ENCODE measurements at regions not wholly inside any gene's neighbourhood (a gene's known extent, or its start where the extent isn't known, plus 50 kb on each side); places are given as distances from the start of the nearest gene placed in this dataset.

DNA sequence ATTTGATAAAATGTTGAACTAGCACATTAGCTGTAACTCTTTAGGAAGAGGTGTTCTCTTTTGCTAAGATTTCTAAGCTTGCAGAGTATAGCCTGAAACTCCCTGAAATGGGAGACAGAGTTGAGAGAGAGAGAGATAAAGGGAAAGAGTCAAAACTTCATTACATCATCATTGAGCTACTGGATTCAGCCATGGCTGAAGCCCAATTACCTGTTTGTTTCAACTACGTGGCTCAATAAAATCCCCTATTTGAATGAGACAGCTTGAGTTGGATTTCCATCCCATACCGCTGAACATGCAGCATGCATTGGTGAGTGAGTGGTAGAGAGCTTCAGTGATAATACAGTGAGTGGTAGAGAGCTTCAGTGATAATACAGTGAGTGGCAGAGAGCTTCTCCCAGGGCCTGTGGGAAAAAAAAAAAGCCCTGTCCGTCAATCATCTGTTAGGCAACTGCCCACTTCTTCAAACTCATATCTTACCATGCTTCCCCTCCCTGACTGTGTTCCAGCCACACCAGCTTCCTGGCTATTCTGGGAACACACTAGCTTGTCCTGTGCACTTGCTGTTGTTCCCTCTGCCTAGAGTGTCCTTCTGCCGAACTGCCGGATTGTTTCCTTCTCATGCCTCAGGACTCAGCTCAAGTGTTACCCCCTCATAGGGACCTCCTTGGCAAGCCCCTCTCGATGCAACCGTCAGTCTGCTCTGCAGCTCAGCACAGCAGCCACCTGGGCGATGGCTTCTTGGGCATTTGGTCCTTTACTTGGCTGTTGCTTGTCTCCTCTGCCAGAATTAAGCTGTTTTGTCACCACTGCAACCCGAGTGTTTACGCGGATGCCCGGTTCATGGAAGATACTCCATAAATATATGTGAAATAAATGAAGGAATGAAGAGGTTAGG lies 91.3 kb upstream of the EYA2 start:
- DNase-seq = no peak
- Mint-ChIP-seq H3K4me3 (no peak overlapping the region), H3K4me1 (no peaks in the 10 kb centered on the region), H3K9me3 (no peaks in the 10 kb centered on the region), H3K27ac (no peak overlapping the region), H3K27me3 (peaks cover 23% of the 10 kb centered on the region), H3K36me3 (ENCODE audit: low read depth) (no peaks in the 10 kb centered on the region)
- CTCF ChIA-PET = interaction anchor here (0.5 kb wide), 1 partner anchor 95 kb away, joined by 3 read pairs; no protein-coding TSS in a partner anchor
- POLR2A ChIA-PET = no interaction called here

DNA sequence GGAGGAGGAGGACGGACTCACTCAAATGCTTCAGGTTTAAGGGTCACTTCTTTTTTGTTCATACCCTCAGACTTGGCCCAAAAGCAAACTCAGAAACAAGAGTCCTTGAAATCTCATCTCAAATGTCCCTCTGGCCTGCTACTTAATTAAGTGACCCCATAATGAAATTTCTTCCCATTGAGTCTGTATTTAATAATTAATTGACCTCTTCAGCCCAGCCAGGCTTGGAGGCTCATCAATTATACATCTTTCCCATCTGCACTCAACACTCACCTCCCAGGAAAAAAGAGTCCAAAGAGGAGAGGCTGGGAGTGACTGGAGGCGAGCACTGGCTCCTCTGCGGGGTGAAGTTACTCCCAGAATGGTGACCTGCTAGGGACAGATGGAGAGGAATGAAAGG lies 90.5 kb upstream of the EYA2 start:
- Mint-ChIP-seq H3K4me1 (no peaks in the 10 kb centered on the region), H3K27ac (no peak overlapping the region), H3K27me3 (peaks cover 24% of the 10 kb centered on the region), H3K9me3 (no peaks in the 10 kb centered on the region), H3K4me3 (no peak overlapping the region), H3K36me3 (ENCODE audit: low read depth) (no peaks in the 10 kb centered on the region)
- DNase-seq = no peak
- CTCF ChIA-PET = no interaction called here
- POLR2A ChIA-PET = no interaction called here

DNA sequence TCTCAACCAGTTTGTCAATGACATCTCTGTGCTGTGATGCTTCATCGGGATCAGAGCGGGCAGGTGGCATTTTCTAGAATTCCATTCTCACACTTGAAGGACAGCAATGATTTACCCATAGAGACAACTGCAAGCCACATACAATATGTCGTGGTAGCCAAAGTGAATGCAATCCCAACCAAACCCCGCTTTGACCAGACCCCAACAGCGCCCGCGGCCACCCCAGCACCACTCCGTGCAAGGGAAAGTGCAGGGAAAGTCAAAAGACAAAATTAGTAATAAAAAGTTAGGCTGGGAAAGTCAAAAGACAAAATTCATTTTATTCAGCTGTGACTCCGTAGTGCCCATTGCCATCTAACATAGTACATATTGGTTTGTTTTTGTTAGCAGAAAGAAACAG lies 88.8 kb upstream of the EYA2 start:
- Mint-ChIP-seq H3K4me1 (no peaks in the 10 kb centered on the region), H3K4me3 (no peak overlapping the region), H3K9me3 (no peaks in the 10 kb centered on the region), H3K27ac (no peak overlapping the region), H3K36me3 (ENCODE audit: low read depth) (no peaks in the 10 kb centered on the region), H3K27me3 (peaks cover 41% of the 10 kb centered on the region)
- POLR2A ChIA-PET = no interaction called here
- CTCF ChIA-PET = no interaction called here
- no peak for DNase-seq

DNA sequence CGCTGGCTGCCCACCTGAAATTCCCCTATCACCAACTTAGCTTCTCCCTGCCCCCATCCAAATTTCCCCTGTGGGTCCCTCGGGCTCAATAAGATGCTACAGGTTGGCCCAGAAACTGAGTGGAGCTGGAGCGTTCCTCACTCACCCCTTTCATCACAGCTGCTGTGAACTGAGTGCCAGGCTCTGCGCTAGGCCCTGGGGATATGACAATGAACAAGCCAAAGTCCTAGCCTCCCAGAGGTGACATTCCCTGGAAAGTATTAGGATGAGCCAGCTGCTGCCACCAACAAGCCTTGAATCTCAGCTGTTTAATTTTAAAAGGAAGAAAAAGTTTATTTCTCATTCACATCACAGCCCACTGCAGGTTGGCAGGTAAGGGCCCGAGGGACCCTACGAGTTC lies 86.6 kb upstream of the EYA2 start:
- Mint-ChIP-seq H3K27me3 (peaks cover 48% of the 10 kb centered on the region), H3K9me3 (no peaks in the 10 kb centered on the region), H3K4me1 (no peaks in the 10 kb centered on the region), H3K4me3 (no peak overlapping the region), H3K36me3 (ENCODE audit: low read depth) (no peaks in the 10 kb centered on the region), H3K27ac (no peak overlapping the region)
- DNase-seq = no peak
- CTCF ChIA-PET = no interaction called here
- POLR2A ChIA-PET = no interaction called here

DNA sequence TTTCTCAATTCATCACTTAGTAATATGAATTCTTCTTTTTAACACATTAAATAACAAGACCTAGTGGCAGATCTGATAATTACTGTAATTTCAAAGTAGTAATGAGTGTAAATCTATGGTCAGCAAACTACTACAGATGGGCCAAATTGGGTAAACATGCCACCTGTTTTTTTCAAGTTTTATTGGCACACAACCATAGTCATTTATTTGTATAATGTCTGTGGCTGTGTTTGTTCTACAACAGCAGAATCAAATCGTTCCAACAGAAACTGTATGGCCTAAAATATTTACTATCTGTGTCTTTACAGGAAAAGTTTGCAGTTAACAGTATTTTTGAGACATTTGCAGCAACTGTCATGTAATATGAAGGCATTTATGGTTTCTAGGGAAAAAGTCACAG lies 86.1 kb upstream of the EYA2 start:
- ChIA-PET POLR2A (no interaction called here), CTCF (no interaction called here)
- peaks cover 48% of the 10 kb centered on the region for H3K27me3 Mint-ChIP-seq
- no peaks in the 10 kb centered on the region for H3K36me3 Mint-ChIP-seq (ENCODE audit: low read depth)
- H3K4me3 Mint-ChIP-seq = no peak overlapping the region
- H3K9me3 Mint-ChIP-seq = no peaks in the 10 kb centered on the region
- DNase-seq = no peak
- H3K4me1 Mint-ChIP-seq = no peaks in the 10 kb centered on the region
- H3K27ac Mint-ChIP-seq = no peak overlapping the region

DNA sequence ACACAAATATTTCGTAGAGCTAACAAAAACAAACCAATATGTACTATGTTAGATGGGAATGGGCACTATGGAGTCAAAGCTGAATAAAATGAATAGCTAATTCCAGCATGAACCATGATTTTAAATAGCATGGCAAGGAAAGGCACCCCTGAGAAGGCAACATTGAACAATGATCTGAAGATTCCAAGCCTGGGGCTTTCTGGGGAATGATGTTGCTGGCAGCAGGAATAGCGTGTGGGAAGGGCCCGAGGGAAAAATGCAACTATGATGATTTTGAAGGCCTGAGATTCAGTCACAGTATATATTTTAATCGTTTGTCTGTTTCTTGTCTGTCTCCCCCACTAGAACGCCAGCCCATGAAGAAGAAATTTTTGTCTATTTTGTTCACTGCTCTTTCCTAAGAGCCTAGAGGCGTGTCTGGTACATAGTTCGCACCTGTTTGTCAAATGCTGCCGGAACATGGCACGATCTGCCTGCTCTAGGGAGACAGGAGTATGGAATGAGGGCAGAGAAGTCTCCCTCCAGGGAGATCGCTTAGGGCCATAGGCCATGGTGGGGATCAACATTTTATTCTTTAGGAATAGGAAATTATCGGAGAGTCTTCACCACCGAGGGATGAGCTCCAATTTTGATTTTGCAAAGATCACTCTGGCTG lies 84.8 kb upstream of the EYA2 start:
- DNase-seq = no peak
- Mint-ChIP-seq H3K27ac (no peak overlapping the region), H3K4me3 (no peak overlapping the region), H3K9me3 (no peaks in the 10 kb centered on the region), H3K36me3 (ENCODE audit: low read depth) (no peaks in the 10 kb centered on the region), H3K4me1 (no peaks in the 10 kb centered on the region), H3K27me3 (peaks cover 44% of the 10 kb centered on the region)
- POLR2A ChIA-PET = no interaction called here
- CTCF ChIA-PET = no interaction called here

DNA sequence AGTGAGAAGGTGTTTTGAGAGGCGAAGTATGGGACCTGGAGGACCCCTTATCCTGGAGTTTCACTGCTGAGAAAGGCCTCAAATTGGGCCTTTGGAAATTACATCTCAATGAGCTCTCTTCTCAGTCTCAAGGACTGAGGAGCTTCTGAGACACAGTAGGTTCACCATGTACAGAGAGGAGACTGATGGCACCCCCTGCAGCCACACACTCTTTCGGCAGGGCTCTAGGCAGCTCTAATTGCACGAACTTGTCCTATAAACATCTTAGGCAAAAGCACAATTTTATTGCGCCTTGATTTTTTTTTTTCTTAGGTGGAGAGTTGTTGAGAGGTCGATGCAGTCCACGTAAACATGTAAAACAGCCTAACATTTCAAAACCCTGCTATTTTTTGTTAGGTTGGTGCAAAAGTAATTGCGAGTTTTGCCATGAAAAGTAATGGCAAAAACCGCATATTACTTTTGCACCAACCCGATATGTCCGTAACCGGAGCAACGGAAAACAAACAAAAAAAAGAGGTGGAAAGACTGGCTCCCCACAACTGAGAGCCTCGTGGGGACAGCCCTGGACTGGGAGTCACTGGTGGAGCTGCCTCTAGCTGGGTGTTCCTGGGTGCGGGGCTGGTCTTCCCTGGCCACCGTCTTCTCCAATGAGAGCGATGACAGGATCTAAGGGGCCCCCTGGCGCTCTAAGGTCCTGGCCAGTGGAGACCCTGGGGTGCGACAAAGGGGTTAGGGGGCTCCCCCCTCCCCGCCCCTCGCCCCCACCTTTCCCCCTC lies 84.0 kb upstream of the EYA2 start:
- no peaks in the 10 kb centered on the region for H3K4me1 Mint-ChIP-seq
- H3K27me3 Mint-ChIP-seq = peaks cover 43% of the 10 kb centered on the region
- H3K27ac Mint-ChIP-seq = no peak overlapping the region
- H3K4me3 Mint-ChIP-seq = no peak overlapping the region
- no peaks in the 10 kb centered on the region for H3K9me3 Mint-ChIP-seq
- POLR2A ChIA-PET = no interaction called here
- H3K36me3 Mint-ChIP-seq (ENCODE audit: low read depth) = no peaks in the 10 kb centered on the region
- CTCF ChIA-PET = no interaction called here
- DNase-seq = no peak

DNA sequence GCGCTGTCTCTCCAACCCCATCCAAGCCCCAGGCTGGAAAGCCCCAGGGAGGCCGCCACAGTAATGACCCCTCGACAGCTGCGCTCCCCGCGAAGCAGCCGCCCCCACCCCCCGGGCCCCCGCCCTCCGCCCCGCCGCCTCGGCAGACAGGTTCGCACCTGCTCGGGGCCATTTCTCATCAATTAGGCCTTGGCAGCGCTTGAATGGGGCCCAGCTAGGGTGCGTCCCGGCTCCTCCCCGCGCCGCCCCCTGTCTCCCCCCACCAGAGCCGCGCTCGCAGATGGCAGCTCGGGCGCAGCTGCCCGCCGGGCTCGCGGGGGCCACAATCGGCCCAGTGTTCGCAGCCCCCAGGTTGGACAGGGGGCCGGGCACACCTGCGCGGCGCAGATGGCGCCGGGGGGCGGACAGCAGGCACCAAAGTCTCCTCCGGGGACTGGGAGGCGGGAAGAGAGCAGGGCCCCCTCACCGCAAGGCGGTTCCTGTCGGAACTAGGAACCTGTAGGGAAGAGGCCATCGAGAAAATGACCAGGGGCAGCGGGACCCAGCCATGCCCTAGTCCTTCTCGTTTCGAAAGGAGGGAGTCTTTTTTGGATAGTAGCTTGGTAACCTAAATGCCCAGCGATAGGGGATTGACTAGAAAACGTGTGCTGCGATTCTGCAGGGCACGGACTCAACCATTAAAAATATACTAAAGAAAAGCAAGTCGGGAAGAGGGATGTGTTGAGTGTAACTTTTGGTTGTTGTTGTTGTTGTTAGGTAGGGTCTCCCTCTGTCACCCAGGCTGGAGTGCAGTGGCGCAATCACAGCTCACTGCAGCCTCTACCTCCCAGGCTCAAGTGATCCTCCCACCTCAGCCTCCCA lies 83.2 kb upstream of the EYA2 start:
- H3K4me3 Mint-ChIP-seq = no peak overlapping the region
- no peaks in the 10 kb centered on the region for H3K9me3 Mint-ChIP-seq
- no peaks in the 10 kb centered on the region for H3K4me1 Mint-ChIP-seq
- H3K36me3 Mint-ChIP-seq (ENCODE audit: low read depth) = no peaks in the 10 kb centered on the region
- DNase-seq = no peak
- ChIA-PET POLR2A (interaction anchor here (1.4 kb wide), 1 partner anchor 12 kb away, joined by 3 read pairs; no protein-coding TSS in a partner anchor), CTCF (no interaction called here)
- peaks cover 48% of the 10 kb centered on the region for H3K27me3 Mint-ChIP-seq
- H3K27ac Mint-ChIP-seq = no peak overlapping the region

DNA sequence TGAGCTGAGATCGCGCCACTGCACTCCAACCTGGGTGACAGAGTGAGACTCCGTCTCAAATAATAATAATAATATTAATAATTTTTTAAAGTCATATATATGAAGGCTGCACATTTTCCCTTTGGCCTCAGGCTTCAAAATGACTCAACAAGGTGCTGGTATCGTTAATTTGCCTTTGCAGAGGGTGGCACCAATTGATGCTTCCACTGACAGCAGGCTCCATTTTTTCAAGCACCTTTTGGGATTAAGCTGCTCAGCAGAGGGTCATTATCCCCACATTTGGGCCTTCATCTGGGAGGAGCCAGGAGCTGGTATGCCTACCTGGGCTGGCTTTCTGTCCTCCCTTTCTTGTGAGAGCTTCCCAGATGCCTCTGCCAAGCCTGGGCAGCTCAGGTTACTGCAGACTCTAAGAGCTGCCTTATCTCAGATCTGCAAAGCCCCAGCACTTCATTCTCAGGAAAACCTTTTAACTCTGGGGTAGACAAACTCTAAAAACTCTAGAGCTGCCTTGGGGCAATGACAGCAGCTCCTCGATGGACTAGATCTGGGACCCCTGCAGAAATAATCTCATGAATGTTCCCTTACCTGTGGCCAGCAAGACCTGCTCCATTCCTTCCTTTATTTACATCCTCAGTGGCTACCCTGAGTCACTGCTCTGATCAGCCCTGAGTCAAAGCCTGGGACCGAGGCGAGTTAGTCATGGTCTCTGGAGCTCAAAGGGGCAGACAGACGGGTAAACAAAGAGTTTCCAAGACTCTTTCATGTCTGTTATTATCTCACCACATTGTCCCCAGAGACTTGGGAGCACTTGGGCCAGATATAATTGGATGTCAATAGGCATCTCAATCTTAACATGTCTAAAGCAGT lies 80.0 kb upstream of the EYA2 start:
- Mint-ChIP-seq H3K9me3 (no peaks in the 10 kb centered on the region), H3K4me1 (no peaks in the 10 kb centered on the region), H3K4me3 (no peak overlapping the region), H3K27ac (no peak overlapping the region), H3K27me3 (peaks cover 50% of the 10 kb centered on the region), H3K36me3 (ENCODE audit: low read depth) (no peaks in the 10 kb centered on the region)
- no peak for DNase-seq
- ChIA-PET POLR2A (no interaction called here), CTCF (no interaction called here)

DNA sequence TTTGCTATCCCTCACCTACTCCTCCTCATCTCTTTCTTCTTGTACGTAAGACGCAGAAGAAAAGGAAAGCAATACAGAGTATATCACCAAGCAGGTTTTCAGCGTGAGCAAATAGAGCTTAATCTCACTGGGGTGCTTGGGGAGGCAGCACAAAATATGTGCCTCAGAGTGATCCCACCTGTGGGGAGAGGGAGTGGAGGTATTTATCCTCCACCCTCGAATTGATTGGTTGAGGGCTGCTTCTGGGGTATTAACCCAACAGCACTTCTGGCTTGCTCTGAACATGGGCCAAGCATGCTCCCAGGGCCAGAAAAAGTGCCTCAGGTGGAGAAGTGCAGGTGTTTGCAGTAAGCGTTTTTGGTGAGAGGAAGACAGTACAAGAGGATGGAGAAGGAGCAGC lies 78.5 kb upstream of the EYA2 start:
- Mint-ChIP-seq H3K36me3 (ENCODE audit: low read depth) (no peaks in the 10 kb centered on the region), H3K4me3 (no peak overlapping the region)

DNA sequence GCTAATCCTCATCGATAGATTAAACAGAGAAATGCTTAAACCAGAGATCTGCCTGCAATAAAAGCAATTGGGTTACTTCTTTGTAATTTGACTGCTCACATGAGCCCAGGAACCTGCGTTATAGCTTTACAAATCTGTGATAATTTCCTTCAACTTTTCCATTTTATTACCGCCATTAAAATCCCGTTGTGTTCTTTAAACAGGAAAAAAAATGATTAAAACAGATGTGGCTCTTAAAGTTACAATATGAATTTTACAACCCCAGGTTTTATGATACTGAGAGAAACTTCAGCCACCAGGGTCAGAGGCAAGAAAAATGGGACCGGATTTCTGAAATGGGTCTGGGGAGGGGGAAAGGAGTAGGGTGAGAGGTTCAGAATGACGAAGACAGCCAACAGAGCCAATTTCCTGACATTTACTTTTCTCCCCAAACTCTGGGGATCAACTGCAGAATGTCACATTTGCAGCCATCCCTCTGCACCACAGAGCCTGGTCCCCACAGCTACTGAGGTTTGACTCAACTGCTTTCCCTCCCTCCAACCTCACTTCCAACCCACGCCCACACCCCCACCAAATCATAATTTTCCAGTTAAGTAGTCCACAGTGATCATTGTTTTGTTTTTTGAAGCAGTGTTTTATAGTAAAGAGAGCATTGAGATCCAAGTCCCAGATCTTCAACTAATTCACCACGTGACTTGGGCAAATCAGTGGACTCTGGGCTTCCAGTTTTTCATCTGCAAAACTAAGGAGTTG lies 77.6 kb upstream of the EYA2 start:
- no peak for DNase-seq
- Mint-ChIP-seq H3K9me3 (no peaks in the 10 kb centered on the region), H3K4me1 (no peaks in the 10 kb centered on the region), H3K27ac (no peak overlapping the region), H3K4me3 (no peak overlapping the region), H3K36me3 (ENCODE audit: low read depth) (no peaks in the 10 kb centered on the region), H3K27me3 (peaks cover 37% of the 10 kb centered on the region)
- CTCF ChIA-PET = no interaction called here
- POLR2A ChIA-PET = no interaction called here

More for the DNA sequence above, 78.5 kb upstream of the EYA2 start:
- Mint-ChIP-seq H3K9me3 (no peaks in the 10 kb centered on the region), H3K27me3 (peaks cover 43% of the 10 kb centered on the region), H3K4me1 (no peaks in the 10 kb centered on the region), H3K27ac (no peak overlapping the region)
- no peak for DNase-seq
- ChIA-PET CTCF (no interaction called here), POLR2A (no interaction called here)

DNA sequence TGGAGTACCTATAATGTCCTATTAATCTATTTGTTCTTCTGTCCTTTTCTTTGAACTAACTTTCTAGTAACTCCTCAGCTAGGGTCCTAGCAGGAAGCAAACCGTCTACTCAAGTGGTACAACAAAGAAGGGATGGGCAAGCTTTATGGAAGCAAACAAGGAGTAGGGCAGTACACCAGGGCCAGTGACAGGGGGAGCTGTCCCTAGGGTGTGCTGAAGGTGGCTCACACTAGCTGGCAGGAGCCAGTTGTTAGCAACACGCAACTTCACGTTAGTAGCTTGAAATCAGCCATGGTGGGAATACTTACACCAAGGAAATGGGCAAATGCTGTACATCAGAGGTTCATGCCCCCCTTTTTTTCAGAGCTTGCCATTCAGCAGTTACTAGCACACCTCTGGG lies 74.0 kb upstream of the EYA2 start:
- ChIA-PET POLR2A (no interaction called here), CTCF (no interaction called here)

More for the DNA sequence above, 74.0 kb upstream of the EYA2 start:
- Mint-ChIP-seq H3K36me3 (ENCODE audit: low read depth) (no peaks in the 10 kb centered on the region), H3K4me1 (no peaks in the 10 kb centered on the region), H3K9me3 (peaks cover 3% of the 10 kb centered on the region), H3K27me3 (peaks cover 41% of the 10 kb centered on the region), H3K4me3 (no peak overlapping the region), H3K27ac (no peak overlapping the region)
- no peak for DNase-seq
